Uterus (tissue), 3 donors: ENCODE measurements at regions not wholly inside any gene's neighbourhood (a gene's known extent, or its start where the extent isn't known, plus 50 kb on each side); places are given as distances from the start of the nearest gene placed in this dataset.

Experiments
- DNase-seq, 2 donors: peaks; one replicate each; pipeline ENCODE4 v3.0.0-alpha.2; 2019 to 2020
- H3K27ac ChIP-seq, 2 donors: fragments of 200-600 bp; sonication (generic); 1 replicate in 1 of 2; 2 replicates in 1 of 2; pipeline ENCODE4 v1.5.1; 2016 to 2018
- H3K27me3 ChIP-seq, 2 donors: fragments of 200-600 bp; sonication (generic); one replicate each; pipeline ENCODE4 v1.5.1; 2018 to 2019; ENCODE audit warnings: control low read depth in 1 of 2
- H3K36me3 ChIP-seq, 2 donors: fragments of 200-600 bp; sonication (generic); one replicate each; pipeline ENCODE4 v1.5.1; 2019; ENCODE audit warnings: control low read depth in 1 of 2
- H3K4me1 ChIP-seq, 2 donors: fragments of 200-600 bp; sonication (generic); one replicate each; pipeline ENCODE4 v1.5.1; 2018 to 2019; ENCODE audit warnings: control low read depth in 1 of 2
- H3K4me3 ChIP-seq, 2 donors: fragments of 200-600 bp; sonication (generic); 1 replicate in 1 of 2; 2 replicates in 1 of 2; pipeline ENCODE4 v1.5.1; 2018 to 2019; ENCODE audit warnings: mild to moderate bottlenecking in 1 of 2
- H3K9me3 ChIP-seq, 2 donors: fragments of 200-600 bp; sonication (generic); one replicate each; pipeline ENCODE4 v1.5.1; 2019; ENCODE audit warnings: control low read depth in 1 of 2
- CTCF ChIP-seq, 4 experiments: fragments of 200-600 bp in 2 of 4; fragments of 450-650 bp in 2 of 4; sonication (generic) in 2 of 4; IDR thresholded peaks; one replicate each; pipeline ENCODE4 v1.5.1; 2016 to 2019; ENCODE audit warnings: antibody characterized with exemption in 4 of 4, mild to moderate bottlenecking in 2 of 4, moderate library complexity in 1 of 4
- POLR2A ChIP-seq, 2 donors: fragments of 450-650 bp; IDR thresholded peaks; one replicate each; pipeline ENCODE4 v1.6.1; 2016; ENCODE audit warnings: antibody characterized with exemption in 2 of 2, mild to moderate bottlenecking in 1 of 2, moderate library complexity in 1 of 2
- intact Hi-C: fragments of 100-400 bp; cut with DNase I; formaldehyde crosslinking; loops from one replicate; pipeline ENCODE4 v1.15.1; 2023; ENCODE audit warnings: low total_unique reads
- donor health status: DM: yes; HTN: yes; CAD: no.

GRCh38 chr2:121902616-121903015 is 147.2 kb downstream of the TSN start:
- no peaks in the 10 kb centered on the region for H3K4me1 ChIP-seq
- intact Hi-C loops, result no loop called here
- DNase-seq, result no peak
- no peak overlapping the region for H3K4me3 ChIP-seq
- H3K9me3 ChIP-seq, result no peaks in the 10 kb centered on the region
- H3K27me3 ChIP-seq, result no peaks in the 10 kb centered on the region
- no peak overlapping the region for H3K27ac ChIP-seq
- no peaks in the 10 kb centered on the region for H3K36me3 ChIP-seq
- TF ChIP-seq POLR2A (IDR thresholded peaks at IDR 0.05), result no peak
- TF ChIP-seq CTCF (IDR thresholded peaks at IDR 0.05), result no peak

GRCh38 chr2:121903037-121903689 is 147.7 kb downstream of the TSN start:
- Histone ChIP-seq H3K9me3 (no peaks in the 10 kb centered on the region), H3K4me3 (no peak overlapping the region), H3K27ac (no peak overlapping the region), H3K4me1 (no peaks in the 10 kb centered on the region), H3K27me3 (no peaks in the 10 kb centered on the region), H3K36me3 (no peaks in the 10 kb centered on the region)
- intact Hi-C loops, result no loop called here
- TF ChIP-seq CTCF (IDR thresholded peaks at IDR 0.05) (no peak), POLR2A (IDR thresholded peaks at IDR 0.05) (no peak)
- DNase-seq, result no peak

- Histone ChIP-seq H3K4me1 (no peaks in the 10 kb centered on the region), H3K27ac (no peak overlapping the region), H3K9me3 (no peaks in the 10 kb centered on the region), H3K4me3 (no peak overlapping the region), H3K27me3 (no peaks in the 10 kb centered on the region), H3K36me3 (no peaks in the 10 kb centered on the region)
- TF ChIP-seq CTCF (IDR thresholded peaks at IDR 0.05), result no peak
- no peak for TF ChIP-seq POLR2A (IDR thresholded peaks at IDR 0.05)
- DNase-seq, result no peak
- intact Hi-C loops, result no loop called here
Measured at GRCh38 chr2:121904656-121905055, 149.2 kb downstream of the TSN start.

GRCh38 chr2:121905201-121905600 is 149.8 kb downstream of the TSN start:
- DNase-seq, result no peak

GRCh38 chr2:121906170-121906569 is 150.7 kb downstream of the TSN start:
- intact Hi-C loops, result no loop called here
- no peaks in the 10 kb centered on the region for H3K9me3 ChIP-seq
- no peak overlapping the region for H3K27ac ChIP-seq
- H3K4me1 ChIP-seq, result no peaks in the 10 kb centered on the region
- no peaks in the 10 kb centered on the region for H3K36me3 ChIP-seq
- no peak overlapping the region for H3K4me3 ChIP-seq
- H3K27me3 ChIP-seq, result no peaks in the 10 kb centered on the region
- DNase-seq, result no peak
- no peak for TF ChIP-seq CTCF (IDR thresholded peaks at IDR 0.05)
- no peak for TF ChIP-seq POLR2A (IDR thresholded peaks at IDR 0.05)

More at GRCh38 chr2:121905201-121905600, 149.8 kb downstream of the TSN start:
- no peaks in the 10 kb centered on the region for H3K36me3 ChIP-seq
- no peak overlapping the region for H3K4me3 ChIP-seq
- TF ChIP-seq POLR2A (IDR thresholded peaks at IDR 0.05) (no peak), CTCF (IDR thresholded peaks at IDR 0.05) (no peak)
- intact Hi-C loops, result no loop called here
- H3K27me3 ChIP-seq, result no peaks in the 10 kb centered on the region
- H3K9me3 ChIP-seq, result no peaks in the 10 kb centered on the region
- no peaks in the 10 kb centered on the region for H3K4me1 ChIP-seq
- H3K27ac ChIP-seq, result no peak overlapping the region
